ENCODE measurements at regions not wholly inside any gene's neighbourhood (a gene's known extent, or its start where the extent isn't known, plus 50 kb on each side); places are given as distances from the start of the nearest gene placed in this dataset.
"Not testable (repeated sequence)": the region's sequence is repeated elsewhere in the genome, so short reads cannot be mapped to it uniquely, and the experiment has no call there.

DNA sequence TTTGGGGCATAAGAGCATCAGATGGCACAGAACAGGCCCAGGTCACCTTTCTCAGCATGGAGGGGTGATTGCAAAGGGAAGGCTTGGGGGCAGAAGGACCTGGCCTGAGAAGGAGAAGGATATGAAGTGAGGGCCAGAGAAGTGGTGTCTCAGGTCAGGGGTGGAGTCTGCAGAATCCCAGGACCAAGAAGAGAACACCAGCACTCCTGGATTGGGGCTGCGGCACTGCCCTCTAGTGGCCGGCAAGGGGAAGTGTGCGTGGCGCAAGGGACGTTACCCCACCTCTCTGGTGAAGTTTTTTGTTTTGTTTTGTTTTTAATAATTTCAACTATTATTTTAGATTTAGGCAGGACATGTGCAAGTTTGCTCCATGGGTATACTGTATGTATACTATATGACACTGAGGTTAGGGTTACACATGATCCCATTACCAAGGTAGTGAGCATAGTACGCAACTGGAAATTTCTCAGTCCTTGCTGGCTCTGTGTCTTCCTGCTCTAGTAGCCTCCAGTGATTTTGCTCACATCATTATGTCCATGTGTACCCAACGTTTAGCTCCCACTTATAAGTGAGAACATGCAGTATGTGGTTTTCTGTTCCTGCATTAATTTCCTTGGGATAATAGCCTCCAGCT lies 1548.6 kb downstream of the EFNA5 start:
- no peak for DNase-seq (ENCODE audit: low spot score)

DNA sequence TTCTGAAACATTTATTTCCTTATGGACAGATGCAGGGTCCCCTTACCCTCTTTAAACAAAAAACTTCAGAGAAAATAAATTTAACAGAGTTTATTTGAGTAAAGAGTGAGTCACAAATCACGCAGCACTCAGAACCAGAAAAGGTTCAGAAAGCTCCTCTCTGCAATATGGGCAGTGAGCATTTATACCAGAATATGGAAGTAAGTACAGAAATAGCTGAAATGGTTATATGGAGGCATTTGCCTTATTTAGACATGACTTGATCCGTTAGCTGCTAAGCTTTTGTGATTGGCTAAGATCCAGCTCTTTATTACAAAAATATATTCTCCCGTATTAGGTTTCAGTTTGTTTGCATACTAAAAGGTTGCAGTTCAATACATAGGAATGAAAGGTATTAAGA lies 1554.1 kb downstream of the EFNA5 start:
- no peak for DNase-seq (ENCODE audit: low spot score)

DNA sequence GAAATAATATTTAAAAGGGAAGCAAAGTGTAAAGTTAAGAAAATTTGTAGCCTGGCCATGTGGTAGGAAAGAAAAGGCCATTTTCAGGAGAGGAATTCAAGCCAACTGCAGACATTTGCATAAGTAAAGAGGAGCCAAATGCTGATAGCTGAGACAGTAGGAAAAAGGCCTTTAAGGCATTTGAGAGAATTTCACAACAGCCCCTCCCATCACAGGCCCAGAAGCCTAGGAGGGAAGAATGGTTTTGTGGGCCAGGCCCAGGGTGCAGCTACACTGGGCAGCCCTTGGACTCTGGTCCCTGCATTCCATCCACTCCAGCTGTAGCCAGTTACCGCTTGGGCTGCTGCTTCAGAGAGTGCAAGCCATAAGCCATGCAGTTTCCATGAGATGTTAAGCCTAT lies 1556.8 kb downstream of the EFNA5 start:
- no peak for DNase-seq (ENCODE audit: low spot score)

DNA sequence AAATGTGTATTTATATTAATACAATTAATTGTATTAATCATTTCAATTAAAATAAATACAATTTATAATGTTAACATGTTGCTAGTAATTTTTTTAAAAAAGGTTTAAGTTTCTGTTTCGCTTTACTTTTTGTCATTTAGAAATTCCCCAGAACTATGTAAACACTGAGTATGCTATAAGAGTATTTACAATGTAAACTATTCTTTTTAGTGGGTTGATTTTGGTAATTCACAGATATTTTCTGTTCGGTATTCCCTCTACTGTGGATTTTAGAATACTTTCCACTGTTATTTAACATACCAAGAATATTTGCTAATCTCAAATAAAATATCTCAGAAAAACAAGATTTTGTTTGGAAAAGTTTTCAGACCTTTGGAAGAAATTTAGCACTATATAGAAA lies 1564.4 kb downstream of the EFNA5 start:
- no peak for DNase-seq (ENCODE audit: low spot score)

DNA sequence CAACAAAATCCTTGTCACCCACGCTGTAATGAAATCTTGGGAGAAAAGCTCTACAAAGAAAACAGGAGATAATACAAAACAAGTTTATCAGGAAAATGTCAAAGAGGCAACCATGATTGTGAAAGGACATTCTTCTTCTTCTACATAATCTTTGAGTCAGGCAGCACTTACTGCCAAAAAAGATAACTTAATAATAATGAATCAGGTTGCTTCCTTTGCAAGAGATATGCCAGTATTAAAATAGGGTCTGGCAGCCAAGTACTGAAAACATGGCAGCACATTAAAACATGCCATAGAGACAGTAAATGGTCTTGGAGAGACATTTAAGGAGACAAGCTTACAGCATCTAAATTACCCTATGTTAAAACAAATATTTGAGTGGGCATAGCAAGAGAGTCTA lies 1573.4 kb downstream of the EFNA5 start:
- DNase-seq (ENCODE audit: low spot score): no peak

DNA sequence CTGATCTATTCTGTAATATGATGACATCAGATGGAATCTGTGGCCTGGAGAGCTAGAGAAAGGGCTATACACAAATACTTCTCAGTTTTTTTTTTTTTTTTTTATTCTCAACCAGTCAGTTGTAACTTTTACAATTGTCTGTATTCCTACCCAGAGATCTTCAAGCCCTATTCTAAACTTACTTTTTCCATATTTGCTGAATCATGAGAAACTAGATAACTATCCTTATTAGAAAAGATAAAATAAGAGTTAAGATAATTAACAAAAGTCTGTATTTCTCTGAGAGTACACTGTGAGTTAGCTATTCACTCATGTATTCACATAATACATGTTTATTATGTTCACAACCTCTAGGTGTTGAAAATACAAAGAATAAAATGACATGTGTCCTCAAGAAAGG lies 1575.9 kb downstream of the EFNA5 start:
- no peak for DNase-seq (ENCODE audit: low spot score)

DNA sequence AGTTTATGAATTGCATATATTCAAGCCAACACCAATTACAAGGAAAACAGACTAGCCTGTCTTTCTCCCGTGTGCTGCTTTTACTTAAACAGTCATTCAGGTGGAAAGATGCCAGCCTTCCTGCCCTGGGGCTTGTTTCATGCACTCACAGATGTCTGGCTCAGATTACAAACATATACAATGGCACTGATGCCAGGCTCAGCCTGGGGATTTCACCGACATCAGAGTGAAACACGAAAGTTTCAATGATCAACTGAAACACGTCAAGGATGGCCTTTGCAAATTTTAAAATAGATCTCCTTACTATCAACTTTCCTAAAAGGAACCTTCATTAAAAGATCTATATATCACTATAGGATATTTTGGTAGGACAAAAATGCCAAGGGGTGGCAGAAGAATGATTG lies 1576.5 kb downstream of the EFNA5 start:
- no peak for DNase-seq (ENCODE audit: low spot score)

DNA sequence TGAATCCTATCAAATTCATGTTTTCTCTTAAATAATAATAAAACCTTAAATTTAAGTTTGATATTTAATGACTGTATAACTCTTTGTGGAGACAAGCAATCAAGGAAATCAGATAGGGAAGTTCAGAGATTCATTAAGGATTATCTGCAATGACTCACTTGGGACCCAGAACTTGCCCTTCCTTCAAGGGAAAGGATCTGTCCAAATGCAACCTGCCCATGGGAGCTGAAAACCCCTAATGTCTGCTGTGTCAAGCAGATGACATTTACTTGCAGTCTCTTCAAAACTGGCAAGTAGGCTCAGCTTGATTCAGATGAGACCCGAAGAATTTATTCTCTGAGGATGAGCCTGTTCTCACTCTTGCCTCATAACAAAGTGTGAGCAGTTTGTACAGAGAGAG lies 1577.6 kb downstream of the EFNA5 start:
- no peak for DNase-seq (ENCODE audit: low spot score)

DNA sequence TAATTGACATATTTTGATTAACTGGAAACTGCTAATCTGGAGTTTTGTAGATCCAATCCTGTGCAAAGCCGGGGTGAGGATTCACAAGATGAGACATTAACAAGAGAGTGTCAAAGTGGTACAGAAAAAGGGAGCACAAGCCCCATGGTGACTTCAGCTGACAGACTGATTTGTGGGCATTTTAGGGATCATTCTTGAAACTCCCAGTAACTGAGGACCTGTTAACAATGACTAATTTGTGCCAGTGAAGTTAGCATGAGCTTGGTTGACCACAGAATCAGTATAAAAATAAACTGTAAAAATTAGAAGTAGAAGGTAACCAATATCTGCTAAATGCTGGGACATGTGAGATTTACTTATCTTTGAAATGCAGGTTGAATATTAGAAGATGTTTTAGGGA lies 1578.3 kb downstream of the EFNA5 start:
- DNase-seq (ENCODE audit: low spot score): no peak

DNA sequence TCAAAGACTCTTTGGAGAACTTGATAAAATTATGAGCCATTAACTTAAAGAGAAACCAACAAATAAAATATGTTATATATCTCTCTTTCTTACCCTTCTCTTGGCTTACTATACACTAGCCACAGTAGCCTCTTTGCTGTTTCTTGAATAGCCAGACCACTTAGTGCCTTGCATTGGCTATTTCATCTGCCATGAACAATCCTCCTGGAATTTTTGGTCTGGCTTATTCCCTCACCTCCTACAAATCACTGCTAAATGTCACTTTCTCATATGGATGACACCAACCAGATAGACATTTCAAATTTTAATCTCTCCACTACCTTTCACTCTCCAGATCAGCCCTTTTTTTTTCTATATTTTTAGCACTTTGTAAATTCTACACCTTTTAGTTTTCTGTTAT lies 1581.7 kb downstream of the EFNA5 start:
- no peak for DNase-seq (ENCODE audit: low spot score)

DNA sequence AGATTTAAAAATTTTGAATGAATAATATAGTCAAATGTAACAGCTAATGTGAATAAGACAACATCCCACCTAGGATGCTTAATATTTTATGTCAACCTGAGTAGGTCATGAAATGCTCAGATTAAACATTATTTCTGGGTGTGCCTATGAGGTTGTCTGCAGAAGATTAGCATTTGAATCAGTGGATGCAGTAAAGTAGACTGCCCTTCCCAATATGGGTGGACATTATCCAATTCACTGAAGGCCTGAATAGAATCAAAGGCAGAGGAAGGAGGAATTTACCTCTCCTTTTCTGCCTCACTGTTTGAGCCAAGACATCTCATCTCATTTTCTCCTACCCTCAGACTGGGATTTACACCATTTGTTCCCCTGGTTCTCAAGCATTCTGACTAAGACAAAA lies 1582.3 kb downstream of the EFNA5 start:
- no peak for DNase-seq (ENCODE audit: low spot score)

DNA sequence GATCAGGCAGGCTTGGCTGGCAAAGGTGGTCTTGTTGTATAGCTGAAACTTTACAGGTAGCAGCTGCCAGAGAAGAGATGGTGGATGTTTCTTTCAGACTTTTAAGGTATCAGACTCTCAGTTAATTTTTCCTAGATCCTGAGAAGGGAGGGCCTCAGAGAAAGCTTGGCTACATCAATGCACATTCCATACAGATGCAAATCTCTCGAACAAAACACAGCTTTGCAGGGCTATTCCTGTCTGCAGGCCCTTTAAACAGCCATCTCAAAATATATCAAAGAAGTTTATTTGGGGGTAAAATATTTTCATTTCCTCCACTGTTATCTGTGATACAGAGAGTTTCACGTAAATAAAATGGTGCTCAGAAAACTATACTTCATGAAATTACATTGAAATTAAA lies 1584.4 kb downstream of the EFNA5 start:
- no peak for DNase-seq (ENCODE audit: low spot score)

DNA sequence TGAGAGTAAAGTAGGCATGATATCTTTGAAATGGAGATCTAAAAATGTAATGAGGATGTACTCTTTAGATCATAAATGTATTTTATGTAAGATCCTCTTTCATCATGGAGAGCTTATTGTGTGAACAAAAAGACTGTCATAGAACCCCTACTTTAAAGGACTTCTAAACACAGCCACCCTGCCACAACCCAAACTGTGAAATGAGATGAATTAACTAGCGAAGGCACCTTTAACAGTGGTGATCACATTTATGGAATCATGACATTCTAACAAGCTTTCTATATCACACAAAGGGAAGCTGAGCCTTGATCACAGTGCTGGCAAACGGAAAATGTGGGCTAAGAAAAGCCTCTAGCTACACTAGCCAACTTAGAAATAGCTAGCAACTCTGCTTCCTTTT lies 1585.2 kb downstream of the EFNA5 start:
- no peak for DNase-seq (ENCODE audit: low spot score)

DNA sequence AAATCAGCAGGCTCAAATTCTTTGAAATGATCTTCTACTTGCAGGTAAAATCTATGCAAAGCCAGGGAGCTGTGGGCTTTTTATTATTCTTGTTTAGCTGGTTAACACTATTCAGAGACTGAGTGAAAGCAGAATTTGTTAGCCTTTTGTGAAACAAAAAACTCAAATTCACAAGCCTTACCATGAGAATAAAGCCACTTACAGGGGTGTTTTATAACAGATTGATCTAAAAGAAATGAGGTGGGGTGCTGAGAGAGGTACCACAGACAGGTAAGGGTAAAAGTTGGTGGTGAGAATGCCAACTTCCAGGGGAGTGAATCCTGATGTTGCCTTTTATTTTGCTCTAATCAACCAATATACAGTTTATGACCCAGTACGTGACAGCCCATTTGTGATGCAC lies 1585.6 kb downstream of the EFNA5 start:
- no peak for DNase-seq (ENCODE audit: low spot score)

DNA sequence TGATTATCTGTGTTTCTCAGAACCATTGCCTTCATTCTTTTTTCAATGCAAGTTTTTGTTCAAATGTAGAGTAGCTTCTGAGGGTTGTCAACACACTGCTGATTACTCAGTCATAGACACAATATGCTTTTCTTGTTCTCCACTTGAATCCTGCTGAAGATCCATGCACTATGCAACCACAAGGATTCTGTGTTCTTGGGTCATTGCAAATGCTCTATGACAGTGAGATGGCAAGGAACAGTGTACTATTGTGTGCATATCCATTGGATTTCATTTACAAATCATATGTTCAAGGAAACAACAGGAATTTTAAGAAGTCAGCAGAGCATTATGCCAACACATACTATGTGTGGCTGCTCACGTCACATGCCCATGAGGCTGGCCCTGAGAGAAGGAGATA lies 1590.2 kb downstream of the EFNA5 start:
- DNase-seq (ENCODE audit: low spot score): no peak

DNA sequence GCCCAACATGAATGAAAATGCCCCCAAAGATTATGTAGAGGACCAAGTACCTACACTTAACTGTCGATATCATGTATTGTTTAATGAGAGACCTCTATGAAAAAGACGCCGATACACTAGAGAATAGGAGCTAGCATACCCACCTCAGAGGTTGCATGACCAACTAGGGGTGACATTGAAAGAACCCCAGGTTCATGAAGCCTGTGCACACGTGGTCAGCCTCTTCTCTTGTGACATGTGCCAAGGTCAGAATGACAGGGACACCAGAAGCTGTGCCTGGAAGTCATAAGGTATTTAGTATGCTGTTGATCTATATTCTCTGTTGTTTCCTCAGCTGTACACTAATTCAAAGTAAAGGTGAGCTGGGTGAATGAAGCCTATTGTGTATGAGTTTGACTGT lies 1594.1 kb downstream of the EFNA5 start:
- no peak for DNase-seq (ENCODE audit: low spot score)

DNA sequence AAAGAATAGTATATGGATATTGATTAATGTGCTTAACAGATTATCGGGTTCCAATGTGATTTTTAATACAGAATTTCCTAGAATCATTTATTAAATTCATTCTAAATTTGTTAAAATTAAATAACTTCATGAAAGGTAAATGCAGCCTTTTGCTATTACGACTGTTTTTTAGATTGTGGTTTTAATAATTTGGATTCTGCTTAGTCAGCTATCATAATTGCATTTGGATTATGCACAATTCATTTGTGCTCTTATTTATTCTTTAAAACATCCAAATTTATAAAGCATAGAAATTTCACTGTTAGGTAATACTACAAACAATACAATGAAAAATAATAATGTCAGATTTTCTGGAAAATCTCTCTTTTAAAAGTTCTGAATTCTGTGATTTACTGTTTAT lies 1598.5 kb downstream of the EFNA5 start:
- DNase-seq (ENCODE audit: low spot score): no peak

DNA sequence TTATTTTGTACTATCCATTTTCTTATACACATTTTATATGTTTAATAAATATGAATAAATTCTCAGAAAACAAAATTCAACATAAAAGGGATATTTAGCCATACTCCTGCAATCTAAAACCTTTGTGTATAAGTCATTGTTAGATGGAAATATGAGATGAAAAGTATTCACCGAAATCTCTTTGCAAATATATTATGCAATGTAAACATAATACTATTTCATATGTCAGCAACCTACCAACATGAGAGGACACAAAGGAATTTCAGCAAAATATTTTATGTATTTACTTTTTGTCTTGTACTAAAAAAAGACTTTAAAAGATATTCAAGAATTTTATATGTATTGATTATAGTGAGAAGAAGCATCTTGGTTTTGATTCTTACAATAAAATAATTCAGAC lies 1623.4 kb downstream of the EFNA5 start:
- DNase-seq (ENCODE audit: low spot score): no peak

DNA sequence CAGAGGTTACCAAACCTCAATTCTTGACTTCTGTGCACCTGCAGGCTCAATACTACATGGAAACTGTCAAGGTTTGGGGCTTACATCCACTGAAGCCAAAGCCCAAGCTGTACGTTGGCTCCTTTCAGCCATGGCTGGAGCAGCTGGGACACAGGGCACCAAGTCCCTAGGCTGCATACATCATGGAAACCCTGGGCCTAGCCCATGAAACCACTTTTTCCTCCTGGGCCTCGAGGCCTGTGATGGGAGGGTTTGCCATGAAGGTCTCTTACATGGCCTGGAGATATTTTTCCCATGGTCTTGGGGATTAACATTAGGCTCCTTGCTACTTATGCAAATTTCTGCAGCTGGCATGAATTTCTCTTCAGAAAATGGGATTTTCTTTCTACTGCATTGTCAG lies 1638.7 kb downstream of the EFNA5 start:
- not testable (repeated sequence) for DNase-seq (ENCODE audit: low spot score)

DNA sequence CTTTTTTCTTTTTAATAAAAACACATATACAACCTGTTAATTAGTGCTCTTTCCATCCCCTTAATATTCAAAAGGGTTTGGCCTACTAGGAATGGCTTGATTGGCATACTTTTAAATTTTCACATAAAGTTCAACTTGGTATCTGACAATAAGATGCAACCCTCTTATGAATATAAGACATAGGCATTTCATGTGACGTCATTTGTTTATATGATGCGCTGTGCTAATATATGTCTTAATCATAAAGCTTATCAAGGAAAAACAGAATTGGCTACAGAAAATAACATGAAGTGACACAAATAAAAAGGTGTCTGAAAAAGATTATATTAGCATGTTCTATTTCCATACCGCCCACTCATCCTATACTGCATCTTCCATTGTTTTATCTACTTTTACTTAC lies 1642.4 kb downstream of the EFNA5 start:
- no peak for DNase-seq (ENCODE audit: low spot score)

DNA sequence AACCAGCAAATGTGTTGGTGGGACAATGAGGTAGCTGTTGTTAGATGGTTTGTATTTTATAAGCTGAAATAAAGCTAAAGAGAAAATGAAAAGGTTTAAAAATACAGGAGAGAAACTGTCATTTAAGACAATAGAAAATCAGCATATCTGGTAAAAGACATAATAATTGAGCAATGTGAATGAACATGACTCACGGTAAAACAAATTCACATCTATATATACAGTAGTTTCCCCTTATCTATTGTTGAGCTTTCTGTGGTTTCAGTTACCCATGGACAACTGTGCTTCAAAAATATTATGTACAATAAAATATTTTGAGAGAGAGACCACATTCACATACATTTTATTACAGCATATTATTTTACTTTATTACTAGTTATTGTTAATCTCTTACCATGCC lies 1649.8 kb downstream of the EFNA5 start:
- no peak for DNase-seq (ENCODE audit: low spot score)

DNA sequence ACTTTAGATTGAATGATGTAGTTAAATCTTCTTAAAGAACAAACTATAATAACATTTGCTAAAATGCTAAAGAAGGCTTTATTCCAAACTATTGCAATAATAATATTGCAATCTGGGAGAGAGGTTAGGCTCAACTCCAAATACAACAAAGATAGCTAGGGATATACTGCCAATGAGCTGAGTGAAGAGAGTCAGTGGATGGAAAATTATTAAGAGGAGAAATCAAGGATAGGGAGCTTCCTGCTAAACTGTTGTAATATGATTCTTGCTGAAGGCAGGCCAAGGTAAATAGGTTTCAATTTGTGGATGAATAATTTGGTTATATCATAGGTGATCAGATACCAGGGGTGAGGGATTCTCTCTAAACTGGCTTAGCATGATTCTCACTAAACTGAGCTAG lies 1651.5 kb downstream of the EFNA5 start:
- no peak for DNase-seq (ENCODE audit: low spot score)

DNA sequence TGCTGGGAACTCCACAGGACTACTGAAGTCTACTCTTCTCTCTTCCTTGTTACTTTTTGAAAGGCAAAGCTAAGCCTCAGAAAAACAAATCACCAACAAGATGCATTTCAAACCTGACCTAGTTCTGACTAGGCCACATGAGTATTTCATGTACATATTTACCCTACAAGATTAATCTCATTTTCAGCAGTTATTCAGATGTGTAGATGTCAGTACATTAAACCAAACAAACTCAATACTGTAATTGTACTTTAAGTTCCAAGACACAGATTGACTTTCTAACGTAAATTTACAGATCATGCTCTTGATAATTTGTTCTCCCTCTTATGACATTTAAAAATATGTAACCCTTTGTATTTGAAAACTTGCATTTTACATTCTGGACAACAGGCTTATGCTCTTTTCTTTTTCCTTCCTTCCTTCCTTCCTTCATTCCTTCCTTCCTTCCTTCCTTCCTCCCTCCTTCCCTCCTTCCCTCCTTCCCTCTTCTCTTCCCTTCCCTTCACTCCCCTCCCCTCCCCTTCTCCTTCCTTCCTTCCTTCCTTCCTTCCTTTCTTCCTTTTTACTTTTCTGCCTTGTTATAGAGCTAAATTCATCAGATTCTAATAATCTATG lies 1653.4 kb downstream of the EFNA5 start:
- no peak for DNase-seq (ENCODE audit: low spot score)

DNA sequence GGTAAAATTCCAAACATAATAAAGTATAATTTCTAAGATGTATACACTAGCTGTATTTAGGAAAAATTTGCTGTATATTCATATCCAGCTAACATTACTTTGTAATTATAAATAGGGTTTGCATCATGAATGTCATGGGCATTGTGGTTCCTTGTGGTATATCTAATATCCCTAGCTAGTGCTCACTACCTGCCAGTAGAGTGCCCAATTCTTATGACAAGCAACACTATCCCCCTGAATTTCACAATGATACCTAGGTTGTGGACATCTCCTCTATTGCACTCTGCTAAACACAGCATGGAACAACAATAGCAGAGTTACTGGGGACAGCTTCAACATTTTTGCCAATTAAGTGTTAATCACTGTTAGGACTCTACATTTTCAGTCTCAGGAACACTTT lies 1656.5 kb downstream of the EFNA5 start:
- no peak for DNase-seq (ENCODE audit: low spot score)

DNA sequence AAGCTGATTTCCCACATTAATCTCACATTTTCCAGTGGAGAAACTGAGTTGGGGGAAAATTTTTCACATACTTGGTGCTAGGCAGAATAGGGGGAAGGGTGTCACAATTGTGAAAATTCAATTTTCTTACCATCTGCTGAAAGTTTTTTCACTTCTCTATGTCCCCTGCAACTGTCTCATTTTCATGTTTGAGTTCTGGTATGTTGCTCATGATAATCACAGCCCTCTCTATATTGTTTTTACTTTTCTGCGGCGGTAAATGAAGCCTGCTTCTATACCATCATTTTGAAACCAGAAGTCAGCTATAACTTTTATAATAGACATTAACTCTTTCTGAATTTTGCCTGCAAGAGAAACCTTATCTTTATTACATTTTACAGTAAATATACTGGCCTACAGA lies 1664.5 kb downstream of the EFNA5 start:
- DNase-seq (ENCODE audit: low spot score): no peak
